M059J (cell line): ENCODE measurements at regions not wholly inside any gene's neighbourhood (a gene's known extent, or its start where the extent isn't known, plus 50 kb on each side); places are given as distances from the start of the nearest gene placed in this dataset.
A peak's percentile ranks its signal among the peaks of the same experiment; 100 is the strongest.

Experiments used
- DNase-seq: peaks from one replicate; pipeline ENCODE4 v3.0.0-alpha.2; 2012; ENCODE audit warnings: low read depth

GRCh38 chr17:36728030-36728991, 126.9 kb downstream of the MRM1 start:
- DNase-seq = no peak

- no peak for DNase-seq
Observed at GRCh38 chr17:36730095-36730808, 128.9 kb downstream of the MRM1 start.

GRCh38 chr17:36730857-36731490, 129.6 kb downstream of the MRM1 start:
- no peak for DNase-seq

- no peak for DNase-seq
Observed at GRCh38 chr17:36731811-36732210, 130.4 kb downstream of the MRM1 start.

- no peak for DNase-seq
Observed at GRCh38 chr17:36732351-36732750, 131.0 kb downstream of the MRM1 start.

GRCh38 chr17:36736201-36737156, 135.1 kb downstream of the MRM1 start:
- no peak for DNase-seq

- DNase-seq = no peak
Observed at GRCh38 chr17:36739208-36739607, 137.8 kb downstream of the MRM1 start.

- no peak for DNase-seq
Observed at GRCh38 chr17:36740157-36740556, 138.8 kb downstream of the MRM1 start.

GRCh38 chr17:36741019-36741902, 139.9 kb downstream of the MRM1 start:
- DNase-seq = no peak

- DNase-seq = no peak
Observed at GRCh38 chr17:36742267-36743000, 141.1 kb downstream of the MRM1 start.

- no peak for DNase-seq
Observed at GRCh38 chr17:36743130-36743529, 141.7 kb downstream of the MRM1 start.

GRCh38 chr17:36746381-36747053, 145.1 kb downstream of the MRM1 start:
- DNase-seq = no peak

- DNase-seq = no peak
Observed at GRCh38 chr17:36747861-36748260, 146.5 kb downstream of the MRM1 start.

GRCh38 chr17:36748272-36748671, 146.9 kb downstream of the MRM1 start:
- DNase-seq = no peak

GRCh38 chr17:36749493-36749892, 148.1 kb downstream of the MRM1 start:
- DNase-seq = no peak

GRCh38 chr17:36750316-36750885, 149.0 kb downstream of the MRM1 start:
- no peak for DNase-seq

- no peak for DNase-seq
Observed at GRCh38 chr17:36752096-36752888, 150.9 kb downstream of the MRM1 start.

GRCh38 chr17:36755586-36755985, 154.2 kb downstream of the MRM1 start:
- peak; percentile 11 for DNase-seq
